ENCODE measurements at regions not wholly inside any gene's neighbourhood (a gene's known extent, or its start where the extent isn't known, plus 50 kb on each side); places are given as distances from the start of the nearest gene placed in this dataset.
A peak's percentile ranks its signal among the peaks of the same experiment; 100 is the strongest.

- no peak overlapping the region for H3K27ac ChIP-seq (ENCODE audit: low read depth in 2 of 2, low read length in 2 of 2)
- H3K4me1 ChIP-seq (ENCODE audit: control insufficient read depth in 2 of 3, insufficient read depth in 2 of 3, low read depth in 1 of 3, low read length in 3 of 3): no peaks in the 10 kb centered on the region
- no peak overlapping the region for H3K4me3 ChIP-seq (ENCODE audit: low read length in 3 of 3)
- H3K9ac ChIP-seq (ENCODE audit: low read length in 3 of 3): no peak overlapping the region
- no peaks in the 10 kb centered on the region for H3K27me3 ChIP-seq (ENCODE audit: control insufficient read depth, insufficient read depth, low read length)
- no peak for TF ChIP-seq CTCF (IDR thresholded peaks at IDR 0.05; ENCODE audit: borderline replicate concordance, extremely low read depth, insufficient read depth)
- intact Hi-C loops (cut with DNase I): no loop called here
- no peaks in the 10 kb centered on the region for H3K36me3 ChIP-seq (ENCODE audit: control insufficient read depth in 2 of 3, insufficient read depth in 3 of 3, low read length in 3 of 3)
- DNase-seq (peak in 1 of 5 donors; percentile 3), FAIRE-seq (no peak)
- no peaks in the 10 kb centered on the region for H3K9me3 ChIP-seq (ENCODE audit: control insufficient read depth in 2 of 3, insufficient read depth in 1 of 3, low read length in 3 of 3)
Measured at GRCh38 chr15:23760024-23760423, 72.9 kb upstream of the NDN start.

- H3K4me1 ChIP-seq (ENCODE audit: control insufficient read depth in 2 of 3, insufficient read depth in 2 of 3, low read depth in 1 of 3, low read length in 3 of 3): no peaks in the 10 kb centered on the region
- H3K36me3 ChIP-seq (ENCODE audit: control insufficient read depth in 2 of 3, insufficient read depth in 3 of 3, low read length in 3 of 3): no peaks in the 10 kb centered on the region
- no peak overlapping the region for H3K27ac ChIP-seq (ENCODE audit: low read depth in 2 of 2, low read length in 2 of 2)
- H3K4me3 ChIP-seq (ENCODE audit: low read length in 3 of 3): no peak overlapping the region
- DNase-seq (no peak), FAIRE-seq (no peak)
- intact Hi-C loops (cut with DNase I): no loop called here
- no peaks in the 10 kb centered on the region for H3K27me3 ChIP-seq (ENCODE audit: control insufficient read depth, insufficient read depth, low read length)
- no peaks in the 10 kb centered on the region for H3K9me3 ChIP-seq (ENCODE audit: control insufficient read depth in 2 of 3, insufficient read depth in 1 of 3, low read length in 3 of 3)
- TF ChIP-seq CTCF (IDR thresholded peaks at IDR 0.05; ENCODE audit: borderline replicate concordance, extremely low read depth, insufficient read depth): no peak
- no peak overlapping the region for H3K9ac ChIP-seq (ENCODE audit: low read length in 3 of 3)
Measured at GRCh38 chr15:23761386-23761785, 74.3 kb upstream of the NDN start.

- no peaks in the 10 kb centered on the region for H3K9me3 ChIP-seq (ENCODE audit: control insufficient read depth in 2 of 3, insufficient read depth in 1 of 3, low read length in 3 of 3)
- intact Hi-C loops (cut with DNase I): no loop called here
- FAIRE-seq: no peak
- no peak overlapping the region for H3K27ac ChIP-seq (ENCODE audit: low read depth in 2 of 2, low read length in 2 of 2)
- H3K9ac ChIP-seq (ENCODE audit: low read length in 3 of 3): no peak overlapping the region
- TF ChIP-seq CTCF (IDR thresholded peaks at IDR 0.05; ENCODE audit: borderline replicate concordance, extremely low read depth, insufficient read depth): no peak
- H3K27me3 ChIP-seq (ENCODE audit: control insufficient read depth, insufficient read depth, low read length): no peaks in the 10 kb centered on the region
- no peaks in the 10 kb centered on the region for H3K36me3 ChIP-seq (ENCODE audit: control insufficient read depth in 2 of 3, insufficient read depth in 3 of 3, low read length in 3 of 3)
- no peaks in the 10 kb centered on the region for H3K4me1 ChIP-seq (ENCODE audit: control insufficient read depth in 2 of 3, insufficient read depth in 2 of 3, low read depth in 1 of 3, low read length in 3 of 3)
- DNase-seq: no peak
- H3K4me3 ChIP-seq (ENCODE audit: low read length in 3 of 3): no peak overlapping the region
Measured at GRCh38 chr15:23762026-23762425, 74.9 kb upstream of the NDN start.

- H3K9ac ChIP-seq (ENCODE audit: low read length in 3 of 3): no peak overlapping the region
- H3K4me1 ChIP-seq (ENCODE audit: control insufficient read depth in 2 of 3, insufficient read depth in 2 of 3, low read depth in 1 of 3, low read length in 3 of 3): no peaks in the 10 kb centered on the region
- intact Hi-C loops (cut with DNase I): no loop called here
- FAIRE-seq (no peak), DNase-seq (no peak)
- no peak overlapping the region for H3K27ac ChIP-seq (ENCODE audit: low read depth in 2 of 2, low read length in 2 of 2)
- no peak for TF ChIP-seq CTCF (IDR thresholded peaks at IDR 0.05; ENCODE audit: borderline replicate concordance, extremely low read depth, insufficient read depth)
- H3K36me3 ChIP-seq (ENCODE audit: control insufficient read depth in 2 of 3, insufficient read depth in 3 of 3, low read length in 3 of 3): no peaks in the 10 kb centered on the region
- no peaks in the 10 kb centered on the region for H3K27me3 ChIP-seq (ENCODE audit: control insufficient read depth, insufficient read depth, low read length)
- no peaks in the 10 kb centered on the region for H3K9me3 ChIP-seq (ENCODE audit: control insufficient read depth in 2 of 3, insufficient read depth in 1 of 3, low read length in 3 of 3)
- H3K4me3 ChIP-seq (ENCODE audit: low read length in 3 of 3): no peak overlapping the region
Measured at GRCh38 chr15:23763021-23763420, 75.9 kb upstream of the NDN start.

Data from kidney (tissue), 13 donors.